ENCODE measurements at regions not wholly inside any gene's neighbourhood (a gene's known extent, or its start where the extent isn't known, plus 50 kb on each side); places are given as distances from the start of the nearest gene placed in this dataset.

DNA sequence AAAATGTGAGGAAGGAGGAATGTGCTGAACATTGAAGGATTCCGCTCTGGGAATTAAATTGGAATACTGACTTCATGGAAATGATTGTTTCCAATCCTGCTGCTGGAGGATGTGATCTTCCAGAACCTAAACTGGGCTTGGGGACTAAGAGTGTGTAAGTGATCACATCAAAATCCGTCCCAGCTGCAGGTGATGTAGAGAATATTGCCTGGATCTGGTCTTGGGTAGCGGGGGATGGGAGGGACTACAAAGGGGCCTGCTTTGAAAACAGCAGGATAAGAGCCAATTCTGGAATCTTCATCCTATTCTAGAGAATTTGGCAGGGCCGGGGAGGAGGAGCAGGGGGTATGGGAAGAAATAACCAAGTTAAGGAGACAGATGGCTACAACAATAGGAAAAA, 552.2 kb upstream of the FZD8 start:
- H3K27me3 ChIP-seq (ENCODE audit: control insufficient read depth, insufficient read depth, low read length), result no peaks in the 10 kb centered on the region
- H3K27ac ChIP-seq, result no peak overlapping the region
- no peak overlapping the region for H2AFZ ChIP-seq
- H3K36me3 ChIP-seq (ENCODE audit: control insufficient read depth, insufficient read depth, low read length), result no peaks in the 10 kb centered on the region
- TF ChIP-seq, protein P1, sequence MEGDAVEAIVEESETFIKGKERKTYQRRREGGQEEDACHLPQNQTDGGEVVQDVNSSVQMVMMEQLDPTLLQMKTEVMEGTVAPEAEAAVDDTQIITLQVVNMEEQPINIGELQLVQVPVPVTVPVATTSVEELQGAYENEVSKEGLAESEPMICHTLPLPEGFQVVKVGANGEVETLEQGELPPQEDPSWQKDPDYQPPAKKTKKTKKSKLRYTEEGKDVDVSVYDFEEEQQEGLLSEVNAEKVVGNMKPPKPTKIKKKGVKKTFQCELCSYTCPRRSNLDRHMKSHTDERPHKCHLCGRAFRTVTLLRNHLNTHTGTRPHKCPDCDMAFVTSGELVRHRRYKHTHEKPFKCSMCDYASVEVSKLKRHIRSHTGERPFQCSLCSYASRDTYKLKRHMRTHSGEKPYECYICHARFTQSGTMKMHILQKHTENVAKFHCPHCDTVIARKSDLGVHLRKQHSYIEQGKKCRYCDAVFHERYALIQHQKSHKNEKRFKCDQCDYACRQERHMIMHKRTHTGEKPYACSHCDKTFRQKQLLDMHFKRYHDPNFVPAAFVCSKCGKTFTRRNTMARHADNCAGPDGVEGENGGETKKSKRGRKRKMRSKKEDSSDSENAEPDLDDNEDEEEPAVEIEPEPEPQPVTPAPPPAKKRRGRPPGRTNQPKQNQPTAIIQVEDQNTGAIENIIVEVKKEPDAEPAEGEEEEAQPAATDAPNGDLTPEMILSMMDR (IDR thresholded peaks at IDR 0.05), result no peak
- H3K9ac ChIP-seq, result no peak overlapping the region
- no peak overlapping the region for H3K4me2 ChIP-seq (ENCODE audit: low read length)
- H3K9me3 ChIP-seq (ENCODE audit: control insufficient read depth, low read length), result no peaks in the 10 kb centered on the region
- no peak overlapping the region for H3K4me3 ChIP-seq (ENCODE audit: low read depth, low read length)
- H3K4me1 ChIP-seq, result no peaks in the 10 kb centered on the region
- H3K79me2 ChIP-seq, result no peaks in the 10 kb centered on the region

GRCh38 chr10:36191009-36191408, 548.9 kb upstream of the FZD8 start:
- H3K4me1 ChIP-seq, result no peaks in the 10 kb centered on the region
- H3K79me2 ChIP-seq, result no peaks in the 10 kb centered on the region
- H3K27ac ChIP-seq, result no peak overlapping the region
- H2AFZ ChIP-seq, result no peak overlapping the region
- no peaks in the 10 kb centered on the region for H3K27me3 ChIP-seq (ENCODE audit: control insufficient read depth, insufficient read depth, low read length)
- H3K4me2 ChIP-seq (ENCODE audit: low read length), result no peak overlapping the region
- no peaks in the 10 kb centered on the region for H3K9me3 ChIP-seq (ENCODE audit: control insufficient read depth, low read length)
- H3K9ac ChIP-seq, result no peak overlapping the region
- H3K4me3 ChIP-seq (ENCODE audit: low read depth, low read length), result no peak overlapping the region
- TF ChIP-seq, protein P1 (IDR thresholded peaks at IDR 0.05), result no peak
- no peaks in the 10 kb centered on the region for H3K36me3 ChIP-seq (ENCODE audit: control insufficient read depth, insufficient read depth, low read length)

- Histone ChIP-seq H3K4me2 (ENCODE audit: low read length) (no peak overlapping the region), H3K9me3 (ENCODE audit: control insufficient read depth, low read length) (no peaks in the 10 kb centered on the region), H3K4me3 (ENCODE audit: low read depth, low read length) (no peak overlapping the region), H3K27me3 (ENCODE audit: control insufficient read depth, insufficient read depth, low read length) (no peaks in the 10 kb centered on the region), H3K9ac (no peak overlapping the region), H3K79me2 (no peaks in the 10 kb centered on the region), H3K4me1 (no peaks in the 10 kb centered on the region), H3K27ac (no peak overlapping the region), H3K36me3 (ENCODE audit: control insufficient read depth, insufficient read depth, low read length) (no peaks in the 10 kb centered on the region), H2AFZ (no peak overlapping the region)
- TF ChIP-seq, protein P1 (IDR thresholded peaks at IDR 0.05), result no peak
Observed at GRCh38 chr10:36188461-36188860, 546.4 kb upstream of the FZD8 start.

- Histone ChIP-seq H3K27ac (peak overlapping the region; percentile 7), H2AFZ (no peak overlapping the region), H3K9ac (no peak overlapping the region), H3K27me3 (ENCODE audit: control insufficient read depth, insufficient read depth, low read length) (no peaks in the 10 kb centered on the region), H3K4me1 (no peaks in the 10 kb centered on the region), H3K9me3 (ENCODE audit: control insufficient read depth, low read length) (no peaks in the 10 kb centered on the region), H3K36me3 (ENCODE audit: control insufficient read depth, insufficient read depth, low read length) (no peaks in the 10 kb centered on the region), H3K4me3 (ENCODE audit: low read depth, low read length) (no peak overlapping the region), H3K4me2 (ENCODE audit: low read length) (no peak overlapping the region), H3K79me2 (no peaks in the 10 kb centered on the region)
- TF ChIP-seq, protein P1 (IDR thresholded peaks at IDR 0.05), result no peak
Observed at GRCh38 chr10:36188080-36188453, 546.0 kb upstream of the FZD8 start.

GRCh38 chr10:36187380-36188079, 545.4 kb upstream of the FZD8 start:
- TF ChIP-seq, protein P1 (IDR thresholded peaks at IDR 0.05), result no peak
- Histone ChIP-seq H3K27ac (peak overlapping the region; percentile 7), H3K4me2 (ENCODE audit: low read length) (no peak overlapping the region), H3K27me3 (ENCODE audit: control insufficient read depth, insufficient read depth, low read length) (no peaks in the 10 kb centered on the region), H3K4me1 (no peaks in the 10 kb centered on the region), H3K79me2 (no peaks in the 10 kb centered on the region), H3K36me3 (ENCODE audit: control insufficient read depth, insufficient read depth, low read length) (no peaks in the 10 kb centered on the region), H2AFZ (no peak overlapping the region), H3K9ac (no peak overlapping the region), H3K9me3 (ENCODE audit: control insufficient read depth, low read length) (no peaks in the 10 kb centered on the region), H3K4me3 (ENCODE audit: low read depth, low read length) (no peak overlapping the region)

Measured in parathyroid adenoma (tissue), 2 donors.